HG03045 (cell line): ENCODE measurements at regions not wholly inside any gene's neighbourhood (a gene's known extent, or its start where the extent isn't known, plus 50 kb on each side); places are given as distances from the start of the nearest gene placed in this dataset.

ENCODE experiments used
- ATAC-seq: cut with Tn5 transposase; IDR thresholded peaks from one replicate; pipeline ENCODE4 v1.9.1; 2021; ENCODE audit warnings: mild to moderate bottlenecking, moderate library complexity; ENCODE audit not compliant: unreplicated experiment

GRCh38 chr12:46131732-46132469 lies 136.9 kb downstream of the SLC38A1 start:
- ATAC-seq = no peak

DNA sequence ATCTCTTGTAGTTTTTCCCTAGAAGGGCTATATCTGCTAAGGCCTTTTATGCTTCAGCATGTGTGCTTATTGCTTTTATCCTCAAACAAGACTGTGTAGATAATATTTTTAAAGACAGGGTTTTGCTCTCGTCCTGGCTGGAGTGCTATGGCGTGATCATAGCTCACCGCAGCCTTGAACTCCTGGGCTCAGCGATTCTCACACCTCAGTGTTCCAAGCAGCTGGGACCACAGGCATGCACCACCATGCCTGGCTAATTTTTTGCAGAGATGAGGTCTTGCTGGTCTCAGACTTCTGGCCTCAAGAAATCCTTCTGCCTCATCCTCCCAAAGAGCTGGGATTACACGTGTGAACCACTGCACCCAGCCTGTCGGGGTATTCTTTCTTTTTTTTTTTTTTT lies 137.3 kb upstream of the SCAF11 start:
- no peak for ATAC-seq

GRCh38 chr12:46126050-46126727 lies 135.8 kb upstream of the SCAF11 start:
- no peak for ATAC-seq

- peak; percentile 71 for ATAC-seq
Measured at GRCh38 chr12:46124848-46125619, 134.7 kb upstream of the SCAF11 start.

DNA sequence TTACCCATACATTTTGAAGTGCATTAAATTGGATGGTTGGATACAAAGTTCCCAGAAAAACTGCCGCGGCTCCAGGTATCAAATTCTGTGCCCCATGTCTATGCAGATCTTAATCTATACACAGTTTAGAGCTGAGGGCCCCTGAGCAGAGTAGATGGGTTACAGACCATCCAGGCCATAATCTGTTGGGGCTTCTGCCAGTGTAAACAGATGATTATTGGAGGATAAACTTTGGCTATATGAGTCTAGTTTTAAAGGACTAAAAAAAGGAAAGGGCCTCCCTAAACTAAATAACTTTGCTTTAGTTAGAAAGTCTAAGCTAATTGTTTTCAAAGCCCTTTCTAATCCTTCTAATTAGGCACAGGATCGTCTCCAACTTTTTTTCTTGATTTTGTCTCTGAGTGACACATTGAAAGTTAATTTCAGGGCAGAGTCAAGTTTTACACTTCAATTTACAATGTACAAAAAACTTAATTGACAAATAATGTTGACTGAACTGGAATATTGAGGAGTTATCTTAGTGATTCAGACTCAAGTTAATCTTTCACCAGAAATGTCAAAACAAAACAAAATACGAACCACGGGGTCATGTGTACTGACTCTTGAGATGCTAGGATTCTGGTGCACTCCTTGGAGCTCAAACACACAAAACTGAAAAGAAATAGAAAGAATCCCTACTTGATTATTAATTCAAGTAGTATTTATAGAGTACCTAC lies 133.9 kb upstream of the SCAF11 start:
- no peak for ATAC-seq

DNA sequence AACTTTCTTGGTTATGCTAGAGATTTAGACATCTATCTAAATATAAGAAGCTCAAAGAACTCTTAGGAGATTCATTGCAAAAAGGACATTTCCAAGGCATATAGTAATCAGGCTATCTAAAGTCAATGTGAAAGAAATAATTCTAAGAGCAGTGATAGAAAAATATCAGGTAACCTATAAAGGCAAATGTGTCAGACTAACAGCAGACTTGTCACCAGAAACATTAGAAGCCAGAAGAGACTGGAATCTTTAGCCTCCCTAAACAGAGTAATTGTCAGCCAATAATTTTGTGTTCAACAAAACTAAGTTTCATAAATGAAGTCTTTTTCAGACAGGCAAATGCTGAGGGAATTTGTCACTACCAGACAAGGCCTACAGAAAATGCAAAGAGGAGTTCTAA lies 122.0 kb upstream of the SCAF11 start:
- ATAC-seq = no peak

DNA sequence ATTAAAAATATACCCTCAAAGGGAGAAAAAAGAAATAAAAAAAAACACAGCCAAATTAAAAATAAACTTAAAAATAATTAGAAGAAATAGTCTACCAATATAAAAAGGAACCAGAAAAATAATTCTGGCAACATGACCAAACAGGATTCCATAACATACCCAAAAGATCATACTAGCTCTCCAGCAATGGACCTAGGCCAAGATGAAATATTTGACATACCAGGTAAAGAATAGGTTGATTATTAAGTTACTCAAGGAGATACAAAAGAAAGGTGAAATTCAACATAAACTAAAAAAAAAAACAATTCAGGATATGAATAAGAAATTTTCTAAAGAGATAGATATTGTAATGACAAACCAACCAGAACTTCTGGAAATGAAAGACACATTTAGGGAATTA lies 121.3 kb upstream of the SCAF11 start:
- ATAC-seq = no peak

DNA sequence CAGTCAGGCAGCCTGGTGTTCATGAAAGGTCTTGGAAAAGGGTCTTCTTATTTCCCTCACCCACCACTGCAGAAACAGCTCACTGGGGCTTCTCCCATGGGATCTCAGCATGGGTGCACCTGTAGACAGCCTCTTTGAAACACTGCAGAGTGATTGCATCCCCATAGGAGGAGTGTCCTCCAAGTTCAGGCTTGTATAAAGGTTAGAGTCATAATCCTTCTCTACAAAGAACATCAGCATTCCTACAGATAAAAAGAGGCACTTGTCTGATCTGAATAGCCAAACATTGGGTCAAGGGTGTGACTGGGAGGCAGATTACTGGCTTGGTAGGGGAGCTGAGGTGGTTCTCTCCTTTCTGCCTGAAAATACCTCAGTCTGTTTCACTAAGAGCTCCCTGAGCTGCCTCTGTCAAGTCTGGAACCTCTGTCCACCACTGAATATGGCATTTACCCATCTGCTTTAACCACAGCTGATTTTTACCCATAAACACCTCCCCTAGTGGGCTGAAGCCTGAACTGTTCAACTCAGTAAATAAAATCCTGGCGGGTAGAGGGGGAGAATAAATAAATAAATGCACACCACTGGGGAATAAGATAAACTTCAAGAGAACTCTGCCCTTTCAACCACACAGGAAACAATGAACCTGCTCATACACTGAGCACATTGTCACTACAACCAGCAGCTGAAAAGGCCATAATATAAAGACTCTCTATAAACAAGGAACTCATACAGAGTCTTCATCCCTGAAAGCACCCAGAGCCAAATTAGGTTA lies 120.7 kb upstream of the SCAF11 start:
- ATAC-seq = no peak

GRCh38 chr12:46110223-46110611 lies 119.8 kb upstream of the SCAF11 start:
- ATAC-seq = no peak

DNA sequence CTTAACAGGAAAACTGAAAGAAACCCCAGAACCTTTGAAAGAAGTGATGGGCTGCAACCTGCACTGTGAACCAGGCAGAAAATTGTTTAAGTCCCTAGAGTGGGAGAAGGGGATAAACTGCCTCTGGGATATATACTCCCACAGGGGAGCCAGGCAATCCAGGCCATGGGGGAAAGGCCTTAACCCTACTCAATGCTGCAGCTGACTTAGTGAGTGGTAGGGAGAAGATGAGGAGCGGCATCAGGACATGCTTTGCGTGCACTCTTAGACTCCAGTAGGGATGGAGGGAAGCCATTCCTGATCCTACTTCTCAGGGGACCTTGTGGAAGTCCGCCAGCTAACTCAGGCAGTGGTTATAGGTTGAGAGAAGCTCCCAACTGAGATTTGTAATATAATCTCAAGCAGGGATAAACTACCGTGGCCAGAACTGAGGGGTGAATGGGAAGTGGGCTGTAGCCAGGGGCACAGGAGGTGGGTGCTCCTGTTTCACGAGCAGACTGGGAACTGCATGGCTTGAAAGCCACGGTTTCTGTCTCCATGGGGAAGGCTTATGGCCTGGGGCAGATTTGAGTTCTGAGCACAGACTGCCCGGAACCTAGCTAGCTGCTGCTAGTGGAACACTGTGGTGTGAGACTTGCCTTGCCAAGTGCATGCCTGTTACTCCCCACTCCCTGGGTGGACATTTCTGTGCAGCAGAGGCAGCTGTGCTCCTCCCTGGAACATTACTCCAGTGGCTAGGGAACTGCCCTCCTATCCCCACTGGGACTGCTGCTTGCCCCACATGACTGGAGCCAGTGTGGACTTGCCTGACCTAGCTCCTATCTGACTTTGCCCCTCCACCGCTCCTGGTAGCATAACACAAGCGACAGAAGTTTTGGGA lies 119.2 kb upstream of the SCAF11 start:
- ATAC-seq = no peak

DNA sequence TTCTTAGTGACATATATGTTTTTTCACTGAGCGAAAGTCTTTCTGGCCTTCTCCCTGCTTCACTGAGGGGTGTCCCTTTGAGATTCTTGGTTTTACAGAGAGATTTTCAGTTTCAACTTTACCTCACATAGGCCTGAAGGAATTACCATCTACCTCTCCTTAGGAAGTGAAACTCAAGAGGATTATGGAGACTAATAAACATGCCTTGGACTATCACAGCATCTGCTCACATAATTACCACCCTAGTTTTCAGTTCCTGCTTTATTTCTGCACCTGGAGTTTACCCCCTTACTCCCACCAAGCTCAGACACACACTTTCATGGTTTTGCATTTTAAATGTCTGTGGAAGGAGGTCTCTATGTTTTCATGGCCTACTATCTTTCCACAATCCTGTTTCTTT lies 118.3 kb upstream of the SCAF11 start:
- peak; percentile 87 for ATAC-seq

DNA sequence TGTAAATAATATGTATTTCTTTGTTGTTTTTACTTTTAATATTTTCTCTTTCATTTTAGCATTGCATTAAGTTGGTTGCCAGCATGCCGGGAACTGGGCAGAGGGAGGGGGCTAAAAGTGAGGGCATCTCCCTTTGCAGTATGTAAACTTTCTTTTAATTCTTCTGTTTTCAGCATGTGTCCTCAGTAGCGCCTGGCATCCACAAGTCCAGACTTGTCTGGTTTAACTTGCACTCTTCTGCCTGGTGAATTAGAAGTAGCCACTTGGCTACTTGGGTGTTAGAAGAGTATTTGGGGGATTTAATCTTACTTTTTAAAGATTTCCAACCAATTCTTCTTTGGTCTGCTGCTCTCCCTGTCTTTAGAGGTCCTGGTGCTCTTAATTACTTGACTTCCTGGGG lies 117.2 kb upstream of the SCAF11 start:
- ATAC-seq = no peak

GRCh38 chr12:46105735-46106134 lies 115.4 kb upstream of the SCAF11 start:
- no peak for ATAC-seq

- ATAC-seq = no peak
Measured at GRCh38 chr12:46103559-46104383, 113.4 kb upstream of the SCAF11 start.

GRCh38 chr12:46101485-46101869 lies 111.1 kb upstream of the SCAF11 start:
- ATAC-seq = no peak

GRCh38 chr12:46100551-46101484 lies 110.4 kb upstream of the SCAF11 start:
- ATAC-seq = no peak

GRCh38 chr12:46089414-46090162 lies 99.2 kb upstream of the SCAF11 start:
- no peak for ATAC-seq
